ENCODE measurements at regions not wholly inside any gene's neighbourhood (a gene's known extent, or its start where the extent isn't known, plus 50 kb on each side); places are given as distances from the start of the nearest gene placed in this dataset.

DNA sequence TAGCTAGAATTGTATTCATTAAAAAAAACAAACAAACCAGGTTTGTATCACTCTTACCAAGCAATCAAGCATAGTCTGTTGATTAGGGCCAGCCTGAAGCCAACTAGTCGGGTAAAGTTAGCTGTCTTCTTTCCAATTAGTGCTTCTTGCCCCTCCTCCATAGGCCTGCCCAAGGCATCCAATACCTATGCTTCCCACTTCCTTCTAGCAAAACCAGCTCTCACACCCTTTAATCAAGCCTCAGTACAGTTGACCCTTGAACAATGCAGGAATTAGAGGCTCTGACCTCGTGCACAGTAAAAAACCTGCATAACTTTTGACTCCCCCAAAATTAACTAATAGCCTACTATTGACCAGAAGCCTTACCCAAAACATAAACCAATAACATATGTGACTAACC lies 119.1 kb upstream of the DTNBP1 start:
- POLR2A ChIA-PET, result no interaction called here
- TF ChIP-seq ELF4 (IDR thresholded peaks at IDR 0.05) (no peak), FOXM1 (IDR thresholded peaks at IDR 0.05; ENCODE audit: borderline replicate concordance) (no peak), CTBP1 (IDR thresholded peaks at IDR 0.05; ENCODE audit: borderline replicate concordance) (no peak), ZNF384 (IDR thresholded peaks at IDR 0.05) (no peak)
- CTCF ChIA-PET, result interaction anchor here (1.3 kb wide), 1 partner anchor 22 kb away, joined by 4 read pairs; no protein-coding TSS in a partner anchor
- no peak for DNase-seq (ENCODE audit: extremely low spot score)

DNA sequence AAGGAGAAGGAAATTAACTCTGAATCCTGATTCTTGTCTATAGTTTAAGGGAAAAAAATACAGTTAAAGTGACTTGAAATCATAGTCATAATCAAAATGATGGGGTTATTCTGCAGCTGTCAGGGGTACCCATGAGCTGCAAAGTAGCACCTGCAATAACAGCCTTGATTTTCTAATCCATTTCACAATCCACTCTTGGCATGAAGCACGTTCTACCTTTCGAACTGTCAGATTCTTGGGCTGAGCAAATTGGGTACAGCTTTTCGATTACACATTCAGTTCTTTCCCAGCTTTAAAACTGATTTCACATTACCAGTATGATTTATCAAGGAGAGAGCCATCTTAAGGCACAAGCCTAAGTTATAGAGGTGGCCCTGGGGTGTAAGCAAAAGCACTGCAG lies 118.5 kb upstream of the DTNBP1 start:
- ChIA-PET CTCF (interaction anchor here (1.3 to 1.8 kb wide), 2 partner anchors 17 to 21 kb away, joined by 4 read pairs; no protein-coding TSS in a partner anchor), POLR2A (no interaction called here)
- TF ChIP-seq SP1 (IDR thresholded peaks at IDR 0.05) (no peak), ELF4 (IDR thresholded peaks at IDR 0.05) (no peak), HDGF (IDR thresholded peaks at IDR 0.05; ENCODE audit: borderline replicate concordance) (no peak), BHLHE40 (IDR thresholded peaks at IDR 0.05; ENCODE audit: borderline replicate concordance) (no peak)
- no peak for DNase-seq (ENCODE audit: extremely low spot score)

DNA sequence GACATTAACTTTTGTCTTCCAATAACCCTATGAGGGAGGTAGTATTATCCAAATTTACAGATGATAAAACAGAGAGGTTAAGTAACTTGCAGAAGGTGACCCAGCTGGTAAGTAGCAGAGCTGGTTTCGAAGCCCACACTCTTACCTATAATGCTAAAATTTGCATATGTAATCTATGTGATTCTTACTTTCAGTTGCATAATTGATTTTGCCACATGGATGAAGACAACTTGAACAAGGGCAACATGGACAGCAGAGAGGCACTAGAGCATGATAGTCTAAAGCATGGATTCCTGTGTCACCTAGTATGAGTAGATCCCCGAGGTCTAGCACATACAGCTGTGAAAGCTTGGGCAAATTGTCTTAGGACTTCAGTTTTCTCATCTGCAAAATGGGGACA lies 117.6 kb upstream of the DTNBP1 start:
- ChIA-PET CTCF (interaction anchor here (1.3 to 1.8 kb wide), 2 partner anchors 16 to 21 kb away, joined by 4 read pairs; no protein-coding TSS in a partner anchor), POLR2A (no interaction called here)
- TF ChIP-seq HDGF (IDR thresholded peaks at IDR 0.05; ENCODE audit: borderline replicate concordance) (no peak), ZNF384 (IDR thresholded peaks at IDR 0.05) (no peak), NFRKB (IDR thresholded peaks at IDR 0.05) (no peak)
- DNase-seq (ENCODE audit: extremely low spot score), result no peak

DNA sequence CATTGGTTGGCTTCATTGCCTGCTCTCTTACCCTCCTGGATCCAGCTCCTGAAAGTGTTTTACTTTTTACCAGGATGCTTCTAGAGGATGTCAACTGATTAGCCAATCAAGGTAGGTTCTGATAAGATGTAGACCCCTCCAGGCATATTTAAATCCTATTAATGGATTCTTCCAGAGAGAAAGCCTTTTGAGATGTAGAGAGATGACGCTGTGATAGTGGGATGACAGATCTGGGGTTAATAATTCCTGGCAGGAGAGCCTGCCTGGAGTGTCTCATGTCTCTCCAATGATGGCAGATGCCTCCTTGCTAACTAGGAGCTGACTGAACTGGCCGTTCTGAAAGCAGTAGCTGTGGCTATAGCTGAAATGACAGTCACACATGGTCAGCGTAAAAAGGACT lies 116.9 kb upstream of the DTNBP1 start:
- TF ChIP-seq ELF4 (IDR thresholded peaks at IDR 0.05), result no peak
- no peak for TF ChIP-seq FOXM1 (IDR thresholded peaks at IDR 0.05; ENCODE audit: borderline replicate concordance)
- TF ChIP-seq NFRKB (IDR thresholded peaks at IDR 0.05), result no peak
- TF ChIP-seq BHLHE40 (IDR thresholded peaks at IDR 0.05; ENCODE audit: borderline replicate concordance), result no peak
- no peak for TF ChIP-seq TARDBP (IDR thresholded peaks at IDR 0.05)
- TF ChIP-seq, protein P1, sequence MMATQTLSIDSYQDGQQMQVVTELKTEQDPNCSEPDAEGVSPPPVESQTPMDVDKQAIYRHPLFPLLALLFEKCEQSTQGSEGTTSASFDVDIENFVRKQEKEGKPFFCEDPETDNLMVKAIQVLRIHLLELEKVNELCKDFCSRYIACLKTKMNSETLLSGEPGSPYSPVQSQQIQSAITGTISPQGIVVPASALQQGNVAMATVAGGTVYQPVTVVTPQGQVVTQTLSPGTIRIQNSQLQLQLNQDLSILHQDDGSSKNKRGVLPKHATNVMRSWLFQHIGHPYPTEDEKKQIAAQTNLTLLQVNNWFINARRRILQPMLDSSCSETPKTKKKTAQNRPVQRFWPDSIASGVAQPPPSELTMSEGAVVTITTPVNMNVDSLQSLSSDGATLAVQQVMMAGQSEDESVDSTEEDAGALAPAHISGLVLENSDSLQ (IDR thresholded peaks at IDR 0.05), result no peak
- ChIA-PET CTCF (interaction anchor here (1.8 kb wide), 1 partner anchor 15 kb away, joined by 4 read pairs; no protein-coding TSS in a partner anchor), POLR2A (no interaction called here)
- DNase-seq (ENCODE audit: extremely low spot score), result no peak

DNA sequence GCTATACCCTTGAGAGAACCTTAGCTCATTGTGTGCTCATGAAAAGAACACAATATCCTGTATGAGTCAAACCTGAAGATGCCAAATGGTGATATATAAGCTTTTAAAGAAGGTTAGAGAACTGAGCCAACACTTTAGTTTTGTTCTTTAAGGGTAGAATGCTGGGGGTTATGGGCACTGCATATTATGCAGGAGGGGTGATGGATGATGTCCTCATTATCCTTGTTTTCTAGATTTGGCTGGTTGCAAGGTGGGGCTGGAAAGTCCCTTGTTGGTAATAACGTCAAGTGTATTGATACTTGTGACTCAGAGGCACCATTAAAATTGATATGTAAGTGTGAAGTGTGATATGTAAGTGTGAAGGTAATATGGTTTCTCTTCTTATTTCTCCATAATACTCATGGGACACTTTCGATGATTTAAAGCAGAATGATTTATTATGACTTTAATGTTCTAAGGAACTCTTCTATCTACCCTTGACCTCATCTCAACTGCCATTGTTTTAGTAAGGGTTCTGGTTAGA lies 113.7 kb upstream of the DTNBP1 start:
- ChIA-PET CTCF (no interaction called here), POLR2A (no interaction called here)
- no peak for TF ChIP-seq HDGF (IDR thresholded peaks at IDR 0.05; ENCODE audit: borderline replicate concordance)
- TF ChIP-seq LEF1 (IDR thresholded peaks at IDR 0.05; ENCODE audit: borderline replicate concordance), result no peak
- TF ChIP-seq ZNF384 (IDR thresholded peaks at IDR 0.05), result no peak
- TF ChIP-seq ELF4 (IDR thresholded peaks at IDR 0.05), result no peak
- no peak for TF ChIP-seq CTBP1 (IDR thresholded peaks at IDR 0.05; ENCODE audit: borderline replicate concordance)
- no peak for DNase-seq (ENCODE audit: extremely low spot score)

DNA sequence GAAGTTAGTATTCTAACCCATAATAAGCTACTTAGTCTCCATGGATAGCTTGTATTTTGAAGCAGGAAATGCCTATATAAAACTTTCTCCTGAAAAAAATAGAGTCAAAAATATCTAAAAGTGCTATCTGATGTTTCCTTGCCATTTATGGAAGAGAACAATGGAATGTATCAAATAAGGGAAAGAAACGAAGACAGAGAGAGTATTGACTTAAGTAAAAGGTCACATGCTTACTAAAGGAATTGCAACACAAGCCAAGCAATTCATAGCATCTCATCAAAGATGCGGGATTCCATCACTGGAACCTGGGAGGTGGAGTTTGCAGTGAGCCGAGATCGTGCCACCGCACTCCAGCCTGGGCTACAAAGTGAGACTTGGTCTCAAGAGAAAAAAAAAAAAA lies 112.9 kb upstream of the DTNBP1 start:
- DNase-seq (ENCODE audit: extremely low spot score), result no peak
- ChIA-PET POLR2A (no interaction called here), CTCF (no interaction called here)
- TF ChIP-seq ZNF384 (IDR thresholded peaks at IDR 0.05), result no peak
- TF ChIP-seq ELF4 (IDR thresholded peaks at IDR 0.05), result no peak
- no peak for TF ChIP-seq NFRKB (IDR thresholded peaks at IDR 0.05)
- no peak for TF ChIP-seq HDGF (IDR thresholded peaks at IDR 0.05; ENCODE audit: borderline replicate concordance)
- TF ChIP-seq BHLHE40 (IDR thresholded peaks at IDR 0.05; ENCODE audit: borderline replicate concordance), result no peak
- TF ChIP-seq, protein P1 (IDR thresholded peaks at IDR 0.05), result no peak
- TF ChIP-seq CTBP1 (IDR thresholded peaks at IDR 0.05; ENCODE audit: borderline replicate concordance), result no peak
- no peak for TF ChIP-seq LEF1 (IDR thresholded peaks at IDR 0.05; ENCODE audit: borderline replicate concordance)
- no peak for TF ChIP-seq FOXA1 (IDR thresholded peaks at IDR 0.05)

DNA sequence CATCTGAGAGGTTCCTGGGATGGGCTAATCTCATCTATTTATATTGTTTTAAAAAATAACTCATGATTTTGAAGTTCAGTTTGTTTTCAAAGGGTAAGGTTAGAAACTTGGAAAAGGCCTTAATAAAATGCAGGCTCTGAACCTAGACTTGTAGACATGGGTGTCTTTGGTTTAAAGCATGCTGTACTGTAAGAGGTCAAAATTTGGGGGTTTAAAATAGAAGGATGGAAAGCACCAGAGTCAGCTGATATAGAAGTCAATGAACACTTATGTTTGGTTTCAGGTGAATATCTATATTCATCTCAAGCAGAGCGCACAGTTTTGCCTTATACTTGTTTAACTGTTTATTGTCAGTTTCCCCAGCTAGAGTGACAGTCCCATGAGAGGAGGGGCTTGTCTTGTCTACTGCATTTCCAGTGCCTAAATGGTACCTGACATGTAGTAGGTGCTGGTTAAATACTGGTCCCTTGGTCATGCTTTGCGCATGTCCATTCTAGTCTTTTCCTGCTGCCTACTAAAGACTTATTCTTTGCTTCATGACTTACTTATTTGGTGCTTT lies 112.3 kb upstream of the DTNBP1 start:
- ChIA-PET POLR2A (no interaction called here), CTCF (no interaction called here)
- DNase-seq (ENCODE audit: extremely low spot score), result no peak
- TF ChIP-seq FOXK2 (IDR thresholded peaks at IDR 0.05), result no peak
- no peak for TF ChIP-seq NFRKB (IDR thresholded peaks at IDR 0.05)
- no peak for TF ChIP-seq L3MBTL2 (conservative IDR thresholded peaks at IDR 0.05)
- TF ChIP-seq FOXM1 (IDR thresholded peaks at IDR 0.05; ENCODE audit: borderline replicate concordance), result no peak
- no peak for TF ChIP-seq HDGF (IDR thresholded peaks at IDR 0.05; ENCODE audit: borderline replicate concordance)
- TF ChIP-seq, protein P1 (IDR thresholded peaks at IDR 0.05), result no peak
- no peak for TF ChIP-seq CTBP1 (IDR thresholded peaks at IDR 0.05; ENCODE audit: borderline replicate concordance)
- no peak for TF ChIP-seq BHLHE40 (IDR thresholded peaks at IDR 0.05; ENCODE audit: borderline replicate concordance)
- no peak for TF ChIP-seq SP1 (IDR thresholded peaks at IDR 0.05)
- TF ChIP-seq ELF4 (IDR thresholded peaks at IDR 0.05), result no peak

Data from HEK293T (cell line).